IPS-20b (cell line): ENCODE measurements at regions not wholly inside any gene's neighbourhood (a gene's known extent, or its start where the extent isn't known, plus 50 kb on each side); places are given as distances from the start of the nearest gene placed in this dataset.

Experiments
- H3K27ac ChIP-seq: one replicate; pipeline ENCODE4 v1.5.1; 2013; ENCODE audit warnings: low read length
- H3K27me3 ChIP-seq: 2 replicates; pipeline ENCODE4 v1.6.1; 2013; ENCODE audit warnings: mild to moderate bottlenecking, low read length, inconsistent platforms; ENCODE audit not compliant: insufficient read depth
- H3K36me3 ChIP-seq: 2 replicates; pipeline ENCODE4 v1.6.1; 2013; ENCODE audit warnings: low read depth, mild to moderate bottlenecking, inconsistent platforms, low read length, moderate library complexity; ENCODE audit not compliant: insufficient read depth
- H3K4me1 ChIP-seq: 2 replicates; pipeline ENCODE4 v1.6.1; 2013; ENCODE audit warnings: mild to moderate bottlenecking, control low read depth, inconsistent platforms, low read length, moderate library complexity; ENCODE audit not compliant: insufficient read depth
- H3K4me3 ChIP-seq: 2 replicates; pipeline ENCODE4 v1.5.1; 2013; ENCODE audit warnings: mild to moderate bottlenecking, low read length, inconsistent platforms
- H3K9ac ChIP-seq: 2 replicates; pipeline ENCODE4 v1.6.1; 2013; ENCODE audit warnings: low read depth, mild to moderate bottlenecking, inconsistent platforms, low read length, moderate library complexity
- H3K9me3 ChIP-seq: 2 replicates; pipeline ENCODE4 v1.6.1; 2013; ENCODE audit warnings: mild to moderate bottlenecking, low read depth, low read length, inconsistent platforms; ENCODE audit not compliant: insufficient read depth

- Histone ChIP-seq H3K9ac (no peak overlapping the region), H3K27me3 (no peaks in the 10 kb centered on the region), H3K4me1 (no peaks in the 10 kb centered on the region), H3K4me3 (no peak overlapping the region), H3K36me3 (no peaks in the 10 kb centered on the region), H3K9me3 (no peaks in the 10 kb centered on the region), H3K27ac (no peak overlapping the region)
These were observed 340.3 kb downstream of the SEC16B start for GRCh38 chr1:177629526-177629925.

- no peak overlapping the region for H3K27ac ChIP-seq
- no peaks in the 10 kb centered on the region for H3K4me1 ChIP-seq
- no peak overlapping the region for H3K4me3 ChIP-seq
- no peaks in the 10 kb centered on the region for H3K36me3 ChIP-seq
- no peak overlapping the region for H3K9ac ChIP-seq
- no peaks in the 10 kb centered on the region for H3K9me3 ChIP-seq
- H3K27me3 ChIP-seq = no peaks in the 10 kb centered on the region
These were observed 342.5 kb downstream of the SEC16B start for GRCh38 chr1:177627148-177627910.

GRCh38 chr1:177620636-177621190 lies 349.1 kb downstream of the SEC16B start:
- H3K4me3 ChIP-seq = no peak overlapping the region
- H3K27me3 ChIP-seq = no peaks in the 10 kb centered on the region
- H3K9me3 ChIP-seq = no peaks in the 10 kb centered on the region
- H3K9ac ChIP-seq = no peak overlapping the region
- H3K36me3 ChIP-seq = no peaks in the 10 kb centered on the region
- H3K4me1 ChIP-seq = no peaks in the 10 kb centered on the region
- no peak overlapping the region for H3K27ac ChIP-seq

- H3K36me3 ChIP-seq = no peaks in the 10 kb centered on the region
- H3K9ac ChIP-seq = no peak overlapping the region
- no peaks in the 10 kb centered on the region for H3K27me3 ChIP-seq
- H3K9me3 ChIP-seq = no peaks in the 10 kb centered on the region
- H3K27ac ChIP-seq = no peak overlapping the region
- H3K4me1 ChIP-seq = no peaks in the 10 kb centered on the region
- H3K4me3 ChIP-seq = no peak overlapping the region
These were observed 354.6 kb downstream of the SEC16B start for GRCh38 chr1:177615251-177615650.

GRCh38 chr1:177611402-177611801 lies 358.5 kb downstream of the SEC16B start:
- H3K4me3 ChIP-seq = no peak overlapping the region
- no peaks in the 10 kb centered on the region for H3K9me3 ChIP-seq
- no peaks in the 10 kb centered on the region for H3K27me3 ChIP-seq
- H3K4me1 ChIP-seq = no peaks in the 10 kb centered on the region
- H3K9ac ChIP-seq = no peak overlapping the region
- H3K36me3 ChIP-seq = no peaks in the 10 kb centered on the region
- no peak overlapping the region for H3K27ac ChIP-seq

- no peak overlapping the region for H3K9ac ChIP-seq
- no peaks in the 10 kb centered on the region for H3K36me3 ChIP-seq
- no peak overlapping the region for H3K27ac ChIP-seq
- H3K27me3 ChIP-seq = no peaks in the 10 kb centered on the region
- no peaks in the 10 kb centered on the region for H3K9me3 ChIP-seq
- H3K4me1 ChIP-seq = no peaks in the 10 kb centered on the region
- H3K4me3 ChIP-seq = no peak overlapping the region
These were observed 359.9 kb downstream of the SEC16B start for GRCh38 chr1:177609953-177610352.

DNA sequence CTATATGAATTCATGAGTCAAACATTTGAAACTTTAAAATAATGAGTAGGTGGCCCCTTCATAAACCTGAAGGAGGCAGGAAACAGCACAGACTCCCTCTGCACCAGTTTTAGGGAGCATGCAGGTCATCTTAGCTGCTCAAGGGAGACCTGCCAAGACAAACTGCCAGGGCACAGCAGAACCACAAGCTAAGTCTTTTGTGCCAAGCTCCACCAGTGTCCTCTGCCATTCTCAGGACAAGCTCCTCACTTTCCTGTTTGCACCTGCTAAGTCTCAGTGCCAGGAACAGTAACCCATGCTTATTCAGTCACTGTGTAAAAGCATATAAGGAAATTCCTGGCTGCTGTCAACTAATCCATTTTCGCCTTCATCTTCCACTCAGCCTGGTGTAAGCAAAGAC lies 368.9 kb downstream of the SEC16B start:
- H3K27me3 ChIP-seq = no peaks in the 10 kb centered on the region
- peaks cover 7% of the 10 kb centered on the region; the same call in 1 of the 2 replicates for H3K4me1 ChIP-seq
- no peak overlapping the region for H3K4me3 ChIP-seq
- H3K36me3 ChIP-seq = no peaks in the 10 kb centered on the region
- H3K27ac ChIP-seq = no peak overlapping the region
- H3K9ac ChIP-seq = no peak overlapping the region
- no peaks in the 10 kb centered on the region for H3K9me3 ChIP-seq

GRCh38 chr1:177600321-177600720 lies 369.5 kb downstream of the SEC16B start:
- Histone ChIP-seq H3K27me3 (no peaks in the 10 kb centered on the region), H3K4me3 (no peak overlapping the region), H3K9ac (no peak overlapping the region), H3K36me3 (no peaks in the 10 kb centered on the region), H3K9me3 (no peaks in the 10 kb centered on the region), H3K27ac (no peak overlapping the region), H3K4me1 (peaks cover 7% of the 10 kb centered on the region; the same call in 1 of the 2 replicates)

DNA sequence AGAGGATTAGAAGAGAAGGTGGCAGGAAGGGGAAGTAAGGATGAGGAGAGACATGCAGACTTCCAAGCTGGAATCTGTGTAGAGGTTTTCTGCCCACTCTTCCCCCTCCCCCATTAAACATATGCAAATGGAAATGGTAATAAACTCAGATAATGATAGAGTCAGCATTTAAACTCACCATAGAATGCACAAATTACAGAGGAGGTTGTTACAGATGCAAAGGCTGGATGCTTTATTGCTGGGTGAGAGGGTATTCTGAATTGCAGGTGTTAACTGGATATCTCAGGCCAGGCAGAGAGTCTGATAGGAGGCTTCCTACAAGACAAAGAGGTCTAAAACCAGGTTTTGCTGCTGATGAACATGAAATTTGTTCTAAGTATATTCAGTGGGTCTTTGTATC lies 372.5 kb downstream of the SEC16B start:
- Histone ChIP-seq H3K9me3 (no peaks in the 10 kb centered on the region), H3K9ac (no peak overlapping the region), H3K4me3 (no peak overlapping the region), H3K27ac (no peak overlapping the region), H3K27me3 (no peaks in the 10 kb centered on the region), H3K4me1 (peaks cover 7% of the 10 kb centered on the region; the same call in 1 of the 2 replicates), H3K36me3 (no peaks in the 10 kb centered on the region)

DNA sequence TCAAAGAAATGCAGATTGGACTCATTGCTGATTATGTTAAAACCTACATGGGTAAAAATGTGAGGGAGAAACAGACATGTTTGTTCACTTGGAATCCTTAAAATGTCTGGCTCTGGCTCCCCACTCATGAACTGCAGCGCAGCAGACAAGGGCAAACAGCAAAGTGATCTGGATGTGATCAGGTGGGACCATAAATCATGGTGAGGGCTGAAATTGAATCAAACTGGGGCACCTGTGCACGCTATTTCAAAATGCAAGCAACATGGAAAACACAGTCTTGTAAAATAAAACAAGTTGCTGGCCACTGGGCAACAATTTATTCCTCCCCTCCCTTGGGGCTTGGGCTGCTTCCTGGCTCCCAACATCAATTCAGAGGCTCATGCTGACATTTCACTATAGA lies 373.4 kb downstream of the SEC16B start:
- Histone ChIP-seq H3K27ac (no peak overlapping the region), H3K9me3 (no peaks in the 10 kb centered on the region), H3K4me1 (peaks cover 7% of the 10 kb centered on the region; the same call in 1 of the 2 replicates), H3K4me3 (no peak overlapping the region), H3K27me3 (no peaks in the 10 kb centered on the region), H3K36me3 (no peaks in the 10 kb centered on the region), H3K9ac (no peak overlapping the region)

- no peaks in the 10 kb centered on the region for H3K4me1 ChIP-seq
- no peaks in the 10 kb centered on the region for H3K27me3 ChIP-seq
- no peak overlapping the region for H3K9ac ChIP-seq
- H3K36me3 ChIP-seq = no peaks in the 10 kb centered on the region
- H3K9me3 ChIP-seq = no peaks in the 10 kb centered on the region
- no peak overlapping the region for H3K27ac ChIP-seq
- no peak overlapping the region for H3K4me3 ChIP-seq
These were observed 376.8 kb downstream of the SEC16B start for GRCh38 chr1:177593105-177593504.

DNA sequence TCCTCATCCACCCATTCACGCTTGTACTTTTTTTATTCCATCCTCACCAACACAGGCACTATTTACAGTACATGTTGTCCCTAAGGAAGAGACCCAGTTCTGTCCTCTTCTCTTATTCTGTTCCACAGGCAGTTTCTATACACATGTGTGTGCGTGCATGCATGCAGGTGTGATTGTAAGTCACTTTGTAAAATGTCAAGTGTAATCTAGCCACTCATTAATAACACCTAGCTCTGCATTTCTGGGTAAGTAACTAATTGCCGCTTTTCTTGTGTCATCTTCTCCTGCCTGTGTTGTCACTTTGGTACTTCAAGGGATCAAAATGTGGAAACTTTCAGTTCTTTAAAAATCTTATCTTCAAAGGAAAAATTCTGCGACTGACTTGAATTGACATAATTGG lies 377.2 kb downstream of the SEC16B start:
- H3K9ac ChIP-seq = no peak overlapping the region
- no peaks in the 10 kb centered on the region for H3K9me3 ChIP-seq
- no peaks in the 10 kb centered on the region for H3K4me1 ChIP-seq
- no peaks in the 10 kb centered on the region for H3K27me3 ChIP-seq
- no peaks in the 10 kb centered on the region for H3K36me3 ChIP-seq
- no peak overlapping the region for H3K4me3 ChIP-seq
- no peak overlapping the region for H3K27ac ChIP-seq
